AML-193 (cell line): ENCODE measurements at regions not wholly inside any gene's neighbourhood (a gene's known extent, or its start where the extent isn't known, plus 50 kb on each side); places are given as distances from the start of the nearest gene placed in this dataset.

Experiments
- DNase-seq, 2 experiments: peaks; one replicate each; lab custom pipeline; 2025; lab: John Stamatoyannopoulos, UW

- DNase-seq = no peak
Measured at GRCh38 chr16:86806181-86806837, 228.0 kb downstream of the FOXL1 start.

- no peak for DNase-seq
Measured at GRCh38 chr16:86806838-86807351, 228.5 kb downstream of the FOXL1 start.

GRCh38 chr16:86808863-86809444 is 230.6 kb downstream of the FOXL1 start:
- DNase-seq = no peak

GRCh38 chr16:86809458-86809955 is 231.2 kb downstream of the FOXL1 start:
- no peak for DNase-seq

- DNase-seq = no peak
Measured at GRCh38 chr16:86810062-86810461, 231.7 kb downstream of the FOXL1 start.

GRCh38 chr16:86812363-86812970 is 234.1 kb downstream of the FOXL1 start:
- DNase-seq = no peak

DNA sequence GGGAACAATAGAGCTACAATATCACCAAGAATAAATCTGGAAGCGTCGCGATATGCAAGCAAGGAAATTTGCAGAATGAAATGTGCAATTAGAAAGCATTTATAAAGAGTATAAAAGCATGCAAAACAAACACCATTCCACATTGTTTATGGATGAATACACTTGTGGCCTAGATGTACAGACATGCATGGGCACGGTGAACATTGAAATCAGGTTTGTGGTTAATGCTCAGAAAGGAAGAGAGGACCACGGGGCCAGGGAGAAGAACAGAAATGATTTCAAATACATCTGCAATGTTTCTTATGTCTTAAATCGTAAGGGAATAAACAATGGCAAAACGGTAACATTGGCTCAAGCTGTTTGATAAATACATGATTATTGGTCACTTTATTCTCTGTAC is 235.9 kb downstream of the FOXL1 start:
- DNase-seq = no peak

- DNase-seq = no peak
Measured at GRCh38 chr16:86816930-86817625, 238.7 kb downstream of the FOXL1 start.

GRCh38 chr16:86818671-86819532 is 240.6 kb downstream of the FOXL1 start:
- DNase-seq = no peak

GRCh38 chr16:86819533-86819892 is 241.2 kb downstream of the FOXL1 start:
- DNase-seq = no peak

- DNase-seq = no peak
Measured at GRCh38 chr16:86821895-86822294, 243.5 kb downstream of the FOXL1 start.

GRCh38 chr16:86823125-86823524 is 244.8 kb downstream of the FOXL1 start:
- DNase-seq = no peak

GRCh38 chr16:86823888-86824671 is 245.7 kb downstream of the FOXL1 start:
- no peak for DNase-seq

DNA sequence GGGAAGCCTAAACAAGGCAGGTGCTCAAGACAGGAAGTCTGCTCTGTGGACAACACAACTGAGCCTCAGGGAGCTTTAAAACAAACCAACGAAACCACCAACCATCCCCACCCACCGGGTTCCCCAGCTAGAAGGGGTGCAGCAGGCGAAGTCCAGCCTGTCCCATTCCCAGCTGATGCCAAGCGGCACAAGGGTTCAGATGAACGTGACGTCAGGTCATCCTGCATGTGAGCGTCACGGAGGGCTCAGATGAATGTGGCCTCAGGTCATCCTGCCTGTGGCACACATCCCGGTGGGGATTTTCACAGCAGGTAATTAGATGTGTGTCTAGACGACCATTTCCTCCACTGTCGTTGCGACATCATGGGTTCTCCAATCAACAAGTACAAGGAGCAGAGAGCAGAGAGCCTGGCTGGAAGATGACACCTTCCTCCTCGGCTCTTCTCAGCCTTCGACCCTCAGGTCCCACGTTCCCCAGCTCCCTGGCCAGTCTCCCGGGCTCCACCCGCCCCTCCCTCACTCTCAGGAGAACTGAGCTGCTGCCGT is 246.5 kb downstream of the FOXL1 start:
- DNase-seq = no peak

- DNase-seq = no peak
Measured at GRCh38 chr16:86825631-86826030, 247.3 kb downstream of the FOXL1 start.

DNA sequence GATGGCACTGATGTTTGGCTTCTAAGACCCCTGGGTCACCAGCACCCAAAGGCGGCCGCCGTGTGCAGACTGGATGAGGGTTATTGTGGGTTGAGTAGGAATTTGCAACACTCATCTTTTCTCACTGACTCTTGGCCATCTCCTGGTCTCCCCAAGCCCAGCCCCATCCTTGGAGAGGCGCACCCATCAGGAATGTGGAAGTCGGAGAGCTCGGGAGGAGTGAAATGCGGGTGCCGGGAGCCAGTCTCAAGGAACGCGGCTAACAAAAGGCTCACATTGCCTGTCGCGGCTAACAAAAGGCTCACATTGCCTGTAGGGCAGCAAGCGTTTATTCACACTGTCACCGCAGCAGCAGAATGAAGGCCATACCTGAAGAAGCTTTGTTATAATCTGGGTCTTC is 248.6 kb downstream of the FOXL1 start:
- no peak for DNase-seq

GRCh38 chr16:86827521-86827920 is 249.2 kb downstream of the FOXL1 start:
- DNase-seq = no peak

DNA sequence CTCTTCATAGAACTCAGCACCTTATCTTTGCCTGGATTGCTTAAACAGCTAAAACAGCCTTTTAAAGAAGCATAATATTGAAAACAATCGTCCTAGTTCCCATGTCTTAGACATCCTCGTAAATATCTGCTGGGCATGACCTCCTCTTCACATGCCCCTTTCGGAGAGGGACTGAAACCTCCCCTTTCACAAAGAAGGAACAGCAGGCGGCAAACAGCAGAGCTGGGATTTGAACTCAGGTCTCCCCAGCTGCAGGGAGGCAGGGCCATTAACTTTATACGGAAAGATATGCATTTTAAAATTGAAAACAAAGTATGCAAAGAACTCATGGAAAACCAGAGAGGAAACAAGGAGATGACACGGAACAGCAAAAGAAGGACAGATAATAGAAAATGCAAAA is 249.9 kb downstream of the FOXL1 start:
- no peak for DNase-seq

GRCh38 chr16:86828653-86829052 is 250.3 kb downstream of the FOXL1 start:
- DNase-seq = no peak

DNA sequence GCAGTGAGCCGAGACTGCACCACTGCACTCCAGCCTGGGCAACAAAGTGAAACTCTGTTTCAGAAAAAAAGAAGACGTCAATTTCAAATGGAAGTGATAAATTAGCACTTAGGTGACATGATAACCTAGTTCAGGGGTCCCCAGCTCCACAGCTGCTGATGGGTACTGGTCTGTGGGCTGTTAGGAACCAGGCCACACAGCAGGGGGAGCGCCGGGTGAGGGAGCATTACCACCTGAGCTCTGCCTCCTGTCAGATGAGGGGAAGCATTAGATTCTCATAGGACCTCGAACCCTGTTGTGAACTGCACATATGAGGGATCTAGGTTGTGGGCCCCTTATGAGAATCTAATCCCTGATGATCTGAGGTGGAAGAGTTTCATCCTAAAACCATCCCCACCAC is 253.0 kb downstream of the FOXL1 start:
- no peak for DNase-seq

GRCh38 chr16:86833136-86833535 is 254.8 kb downstream of the FOXL1 start:
- DNase-seq = no peak
